ENCODE measurements at regions not wholly inside any gene's neighbourhood (a gene's known extent, or its start where the extent isn't known, plus 50 kb on each side); places are given as distances from the start of the nearest gene placed in this dataset.

DNA sequence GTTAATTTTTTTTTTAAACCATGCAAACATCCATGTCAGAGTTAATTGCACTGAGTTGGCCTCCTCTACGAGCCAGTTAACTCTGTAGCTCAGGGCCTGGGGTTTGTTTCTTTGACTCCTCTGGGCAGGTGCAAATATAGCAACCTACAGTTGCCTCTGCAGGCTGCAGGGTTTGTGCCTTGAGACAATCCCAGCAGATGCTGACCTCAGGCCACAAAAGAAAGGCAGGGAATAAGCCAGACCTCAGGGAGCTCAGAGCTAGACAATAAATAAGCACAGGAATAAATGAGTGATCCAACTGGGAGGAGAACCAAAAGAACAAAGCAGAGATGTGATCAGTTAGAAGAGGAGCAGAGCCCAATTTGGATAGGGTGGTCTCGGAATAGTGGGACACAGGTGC, 390.8 kb downstream of the SHANK2 start:
- Histone ChIP-seq H3K4me1 (ENCODE audit: control insufficient read depth in 4 of 4, insufficient read depth in 4 of 4, low read length in 3 of 4) (no peaks in the 10 kb centered on the region), H3K36me3 (ENCODE audit: control insufficient read depth in 4 of 4, insufficient read depth in 3 of 4, low read depth in 1 of 4, low read length in 3 of 4) (no peaks in the 10 kb centered on the region), H3K9ac (ENCODE audit: low read depth in 1 of 2, low read length in 2 of 2) (no peak overlapping the region), H3K27ac (ENCODE audit: low read depth in 1 of 2, low read length in 2 of 2) (no peak overlapping the region), H3K27me3 (ENCODE audit: control insufficient read depth in 4 of 4, insufficient read depth in 4 of 4, low read length in 3 of 4) (no peaks in the 10 kb centered on the region), H3K4me3 (ENCODE audit: low read depth in 1 of 3, low read length in 3 of 3) (no peak overlapping the region), H3K9me3 (ENCODE audit: control insufficient read depth in 4 of 4, low read length in 3 of 4) (no peaks in the 10 kb centered on the region)
- 78% methylated on average over 2 of the region's 2 CpGs for WGBS
- TF ChIP-seq RXRA (IDR thresholded peaks at IDR 0.05) (no peak), EGR1 (IDR thresholded peaks at IDR 0.05; ENCODE audit: low read depth in 2 of 2) (no peak), SP1 (IDR thresholded peaks at IDR 0.05) (no peak), YY1 (IDR thresholded peaks at IDR 0.05) (no peak), HNF4A (conservative IDR thresholded peaks at IDR 0.05) (no peak), CTCF (IDR thresholded peaks at IDR 0.05; ENCODE audit: low read depth, low read length, missing input control) (no peak), REST (IDR thresholded peaks at IDR 0.05) (no peak), JUND (IDR thresholded peaks at IDR 0.05) (no peak), GABPA (IDR thresholded peaks at IDR 0.05 in 1 of 2, conservative IDR thresholded peaks at IDR 0.05 in 1 of 2) (no peak), FOXA2 (IDR thresholded peaks at IDR 0.05) (no peak), HNF4G (IDR thresholded peaks at IDR 0.05) (no peak), NR2F2 (IDR thresholded peaks at IDR 0.05) (no peak), RAD21 (IDR thresholded peaks at IDR 0.05) (no peak), ZBTB33 (IDR thresholded peaks at IDR 0.05) (no peak), TAF1 (conservative IDR thresholded peaks at IDR 0.05) (no peak), FOXA1 (IDR thresholded peaks at IDR 0.05) (no peak)
- TF ChIP-seq, protein P1, sequence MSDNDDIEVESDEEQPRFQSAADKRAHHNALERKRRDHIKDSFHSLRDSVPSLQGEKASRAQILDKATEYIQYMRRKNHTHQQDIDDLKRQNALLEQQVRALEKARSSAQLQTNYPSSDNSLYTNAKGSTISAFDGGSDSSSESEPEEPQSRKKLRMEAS (IDR thresholded peaks at IDR 0.05), result no peak
- TF ChIP-seq, protein P2, sequence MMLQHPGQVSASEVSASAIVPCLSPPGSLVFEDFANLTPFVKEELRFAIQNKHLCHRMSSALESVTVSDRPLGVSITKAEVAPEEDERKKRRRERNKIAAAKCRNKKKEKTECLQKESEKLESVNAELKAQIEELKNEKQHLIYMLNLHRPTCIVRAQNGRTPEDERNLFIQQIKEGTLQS (IDR thresholded peaks at IDR 0.05), result no peak
- DNase-seq (ENCODE audit: low spot score), result no peak

Measured in liver (tissue), 8 donors.